Hematopoietic multipotent progenitor cell treated with erythropoietin and hydrocortisone succinate and interleukin-3 and kit ligand, for 6 days (in vitro differentiated cells): ENCODE measurements at regions not wholly inside any gene's neighbourhood (a gene's known extent, or its start where the extent isn't known, plus 50 kb on each side); places are given as distances from the start of the nearest gene placed in this dataset.
"Not testable (repeated sequence)": the region's sequence is repeated elsewhere in the genome, so short reads cannot be mapped to it uniquely, and the experiment has no call there.

Experiments
- DNase-seq: peaks from one replicate; pipeline ENCODE4 v3.0.0-alpha.2; 2015

DNA sequence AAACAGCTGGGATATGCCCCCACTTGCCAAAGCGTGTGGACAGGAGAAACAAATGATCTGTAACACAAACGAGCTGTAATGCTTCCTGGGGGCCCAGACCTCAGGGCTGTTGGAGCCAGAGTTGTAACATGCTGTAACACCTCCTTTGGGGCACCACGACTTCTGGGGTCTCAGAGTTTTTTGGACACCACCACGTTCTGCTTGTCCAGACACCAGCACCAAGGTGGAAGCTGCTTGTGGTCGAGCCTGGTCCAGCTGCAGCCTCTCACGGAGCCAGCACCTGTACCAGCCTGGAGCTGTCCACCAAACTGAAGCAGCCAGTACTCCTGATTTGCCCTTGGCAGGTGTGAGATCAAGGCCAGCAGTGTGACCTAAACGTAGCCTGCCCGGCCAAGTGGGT is 879.4 kb downstream of the SLC6A15 start:
- no peak for DNase-seq

GRCh38 chr12:84018556-84019179 is 893.9 kb downstream of the SLC6A15 start:
- not testable (repeated sequence) for DNase-seq

DNA sequence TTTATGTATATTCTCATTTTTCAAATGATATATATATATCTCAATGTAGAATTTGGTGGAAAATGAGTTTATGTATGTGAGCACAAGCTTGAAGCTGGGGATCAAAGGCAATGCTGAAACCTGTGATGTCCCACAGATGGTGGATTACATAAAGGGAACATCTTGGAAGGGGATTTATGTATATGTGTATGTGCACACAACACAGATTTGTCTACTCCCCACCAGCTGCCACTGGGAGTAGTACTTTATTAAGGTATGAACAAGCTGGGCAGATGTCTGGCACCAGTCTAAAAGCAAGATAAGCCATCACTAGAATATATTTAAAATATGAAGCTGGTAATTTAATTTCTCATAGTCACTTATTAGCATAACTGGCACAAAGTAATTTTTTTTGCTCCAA is 895.6 kb downstream of the SLC6A15 start:
- DNase-seq = no peak

DNA sequence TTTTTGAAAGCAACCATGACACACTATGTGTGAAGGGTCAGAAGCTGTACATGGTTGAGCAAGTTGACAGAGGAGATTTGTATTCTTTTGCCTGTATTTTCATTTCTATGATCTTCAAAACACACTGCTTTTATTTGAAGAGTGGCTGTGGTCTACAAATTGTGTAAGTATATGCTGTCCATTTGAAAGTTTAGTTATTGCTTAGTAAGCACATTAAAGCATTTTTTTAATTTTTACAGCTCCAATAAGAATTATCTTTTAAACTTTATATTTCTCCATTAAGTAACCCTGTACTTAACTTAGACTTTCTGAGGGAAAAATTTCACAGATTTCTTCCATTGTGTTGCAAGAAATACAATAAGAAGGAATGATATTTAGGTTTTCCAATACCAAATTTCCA is 915.2 kb downstream of the SLC6A15 start:
- no peak for DNase-seq

GRCh38 chr12:83996671-83997070 is 915.9 kb downstream of the SLC6A15 start:
- DNase-seq = no peak

GRCh38 chr12:83985084-83985483 is 927.5 kb downstream of the SLC6A15 start:
- no peak for DNase-seq

DNA sequence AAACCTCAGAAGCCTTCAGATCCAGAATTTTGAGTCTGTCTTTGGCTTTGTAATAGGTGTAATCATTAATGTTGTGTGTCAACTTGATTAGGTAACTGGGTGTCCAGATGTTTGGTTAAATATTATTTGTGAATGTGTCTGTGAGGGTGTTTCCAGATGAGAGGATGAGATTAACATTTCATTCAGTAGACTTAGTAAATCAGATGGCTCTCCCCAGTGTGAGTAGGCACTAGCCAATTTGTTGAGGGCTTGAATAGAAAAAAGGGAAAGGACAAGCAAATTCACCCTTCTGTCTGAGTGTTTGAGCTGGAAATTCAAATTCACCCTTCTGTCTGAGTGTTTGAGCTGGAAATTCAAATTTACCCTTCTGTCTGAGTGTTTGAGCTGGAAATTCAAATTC is 932.2 kb downstream of the SLC6A15 start:
- DNase-seq = no peak

DNA sequence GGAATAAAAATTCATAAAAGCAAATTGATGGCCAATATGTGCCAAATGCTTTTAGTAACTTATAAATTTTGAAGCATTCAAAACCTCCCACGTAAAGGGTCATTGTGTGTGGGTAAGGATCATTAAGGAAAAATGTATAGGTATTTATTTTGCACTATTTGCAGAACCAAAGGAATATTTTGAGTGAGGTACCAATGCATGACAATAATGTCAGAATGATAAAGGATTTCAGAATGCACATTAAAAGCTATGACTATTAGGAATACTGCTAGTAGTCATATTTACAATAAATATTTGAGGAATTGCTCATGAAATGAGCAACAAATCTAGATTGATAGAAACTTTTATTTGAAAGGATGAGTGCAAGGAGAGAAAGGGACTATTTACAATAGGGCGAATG is 932.8 kb downstream of the SLC6A15 start:
- no peak for DNase-seq

GRCh38 chr12:83971781-83972180 is 940.8 kb downstream of the SLC6A15 start:
- no peak for DNase-seq

DNA sequence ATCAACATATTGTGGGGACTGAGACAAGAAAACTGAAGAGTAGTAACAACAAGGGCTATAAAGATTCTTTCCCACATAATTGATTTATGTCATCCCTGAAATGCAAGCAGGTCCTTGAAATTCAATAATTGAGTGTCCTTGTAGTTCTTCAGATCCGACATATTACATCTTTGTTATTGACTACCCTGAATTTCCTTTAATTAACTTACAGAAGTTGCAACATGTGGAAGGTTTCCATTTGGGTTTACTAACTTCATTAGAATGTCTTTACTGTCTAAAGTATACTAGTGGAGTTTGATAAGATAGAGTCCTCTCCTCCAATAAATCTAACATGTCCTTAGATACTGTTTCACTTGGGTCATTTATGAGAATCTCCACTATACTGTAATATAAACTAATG is 951.8 kb downstream of the SLC6A15 start:
- DNase-seq = no peak

- DNase-seq = no peak
Observed at GRCh38 chr12:83958997-83959396, 953.6 kb downstream of the SLC6A15 start.

DNA sequence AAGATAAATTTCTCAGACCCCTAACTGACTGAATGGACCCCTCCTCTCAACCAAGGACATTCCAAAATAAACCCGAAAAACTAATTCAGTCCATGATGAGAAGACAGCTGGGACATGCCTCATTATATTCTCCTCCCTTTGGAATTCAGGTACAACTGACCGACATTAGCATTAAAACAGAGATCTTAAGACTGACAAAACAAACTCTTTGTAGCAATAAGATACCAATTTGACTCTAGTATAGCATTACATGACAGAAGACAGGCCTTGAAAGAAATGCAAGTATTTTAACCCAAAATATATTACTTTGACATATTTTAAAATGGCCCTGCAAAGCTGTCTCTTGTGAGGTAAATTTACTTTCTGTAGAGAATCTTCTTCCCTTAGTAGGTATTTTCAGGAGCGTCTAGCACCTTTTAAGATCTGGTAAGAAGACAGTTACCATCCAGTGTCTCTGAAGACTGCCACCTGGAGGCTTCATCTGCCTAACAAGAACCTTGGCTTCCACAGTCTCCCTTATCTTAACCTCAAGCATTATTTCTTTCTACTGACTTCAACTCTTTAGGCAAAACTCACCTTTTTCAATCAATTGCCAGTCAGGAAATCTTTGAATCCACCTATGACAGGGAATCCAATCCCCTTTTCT is 957.5 kb downstream of the SLC6A15 start:
- no peak for DNase-seq

- no peak for DNase-seq
Observed at GRCh38 chr12:83954071-83954789, 958.4 kb downstream of the SLC6A15 start.

GRCh38 chr12:83945871-83946270 is 966.7 kb downstream of the SLC6A15 start:
- DNase-seq = no peak

GRCh38 chr12:83939718-83940117 is 972.9 kb downstream of the SLC6A15 start:
- no peak for DNase-seq

- no peak for DNase-seq
Observed at GRCh38 chr12:83933615-83934014, 979.0 kb downstream of the SLC6A15 start.

GRCh38 chr12:83932011-83932410 is 980.6 kb downstream of the SLC6A15 start:
- no peak for DNase-seq

DNA sequence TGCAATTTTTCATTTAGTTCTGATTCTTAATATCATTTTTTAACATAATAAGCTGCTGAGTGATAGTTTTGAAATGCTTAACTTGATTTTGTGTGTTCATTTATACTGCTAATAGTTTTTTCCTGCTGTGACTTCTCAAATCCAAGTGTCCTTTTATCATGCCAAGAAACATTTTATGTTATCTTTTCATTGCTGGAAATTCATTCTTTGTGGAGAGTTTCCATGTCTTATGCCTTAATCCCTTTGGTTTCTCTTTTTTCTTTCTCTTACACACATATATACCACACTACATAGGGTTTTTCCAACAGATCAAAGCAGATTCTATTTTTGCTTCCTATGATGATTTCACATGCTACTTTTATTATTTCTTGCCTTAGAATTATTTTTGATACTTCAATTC is 981.1 kb downstream of the SLC6A15 start:
- DNase-seq = no peak

GRCh38 chr12:83929792-83930191 is 982.8 kb downstream of the SLC6A15 start:
- DNase-seq = not testable (repeated sequence)

- no peak for DNase-seq
Observed at GRCh38 chr12:83920821-83921547, 991.6 kb downstream of the SLC6A15 start.

DNA sequence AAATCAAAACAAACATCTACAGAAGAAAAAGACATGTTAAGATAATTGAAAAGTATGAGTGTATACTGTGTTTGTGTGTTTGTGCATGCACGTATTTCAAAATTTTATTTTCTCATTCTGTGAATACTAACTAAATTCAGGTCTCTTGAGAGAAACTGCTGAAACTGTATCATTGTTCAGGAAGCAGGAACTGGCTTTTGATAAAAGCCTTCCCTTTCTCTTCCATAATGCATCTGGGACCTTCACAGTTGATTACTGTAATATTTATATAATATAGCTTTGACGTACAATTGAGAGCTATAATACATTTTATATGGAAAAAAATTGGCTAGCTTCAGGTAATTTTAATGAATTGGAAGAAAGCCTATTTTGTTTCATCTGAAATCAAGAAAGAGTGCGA is 993.5 kb downstream of the SLC6A15 start:
- DNase-seq = no peak

DNA sequence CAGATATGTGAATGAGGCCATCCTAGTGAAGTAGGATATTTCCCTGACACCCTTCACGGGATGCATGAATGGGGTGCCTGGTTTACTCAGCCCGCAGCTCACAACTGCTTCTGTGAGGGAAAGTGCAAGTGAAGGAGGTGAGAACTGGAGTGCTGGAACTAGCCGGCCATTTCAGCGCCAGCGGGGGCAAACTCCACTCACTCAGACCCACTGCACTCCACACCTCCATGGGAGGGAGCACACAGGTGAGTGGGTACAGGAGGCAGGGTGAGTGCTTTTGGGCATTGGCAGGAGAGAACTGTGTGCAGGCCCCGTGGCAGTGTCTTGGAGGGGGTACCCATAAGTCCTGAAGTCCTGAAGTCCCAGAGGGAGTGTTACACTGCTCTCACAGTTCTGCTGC is 1008.4 kb downstream of the SLC6A15 start:
- DNase-seq = no peak

DNA sequence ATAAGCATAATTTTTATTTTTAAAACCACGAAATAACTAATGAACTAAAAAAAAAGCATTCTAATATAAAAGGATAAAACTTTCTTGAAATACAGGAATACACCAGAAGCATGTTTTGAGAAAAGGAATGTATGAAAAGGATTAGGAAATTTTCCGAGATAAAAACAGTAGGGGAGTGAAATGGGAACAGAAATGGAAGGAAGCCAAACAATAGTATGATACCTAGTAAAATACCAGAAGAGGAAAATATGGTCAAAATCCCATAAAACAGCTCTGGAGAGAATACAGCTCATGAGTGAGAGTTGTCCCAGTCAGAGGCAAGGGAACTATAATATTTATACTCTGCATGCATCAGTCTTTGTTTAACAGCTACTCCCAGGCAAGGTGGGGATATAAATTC is 1016.2 kb downstream of the SLC6A15 start:
- no peak for DNase-seq

- no peak for DNase-seq
Observed at GRCh38 chr12:83893101-83893500, 1019.5 kb downstream of the SLC6A15 start.
